ENCODE measurements at regions not wholly inside any gene's neighbourhood (a gene's known extent, or its start where the extent isn't known, plus 50 kb on each side); places are given as distances from the start of the nearest gene placed in this dataset.

- Histone ChIP-seq H4K20me1 (replicated peaks; ENCODE audit: control insufficient read depth, extremely low read depth, insufficient read depth, low read length) (no peaks in the 10 kb centered on the region), H3K4me2 (ENCODE audit: insufficient read depth, low read length) (no peak overlapping the region), H3K79me2 (ENCODE audit: control insufficient read depth, insufficient read depth, low read length) (no peaks in the 10 kb centered on the region), H3K27me3 (ENCODE audit: control insufficient read depth in 2 of 2, insufficient read depth in 2 of 2, low read length in 2 of 2) (peaks cover 0 to 4% of the 10 kb centered on the region in 2 experiments), H3K4me3 (replicated peaks in 1 of 3; ENCODE audit: insufficient read depth in 1 of 3, low read depth in 1 of 3, low read length in 3 of 3) (no peak overlapping the region), H3K27ac (ENCODE audit: insufficient read depth, low read depth, low read length) (no peak overlapping the region), H3K36me3 (ENCODE audit: control insufficient read depth in 2 of 2, extremely low read depth in 1 of 2, insufficient read depth in 2 of 2, low read length in 2 of 2) (no peaks in the 10 kb centered on the region), H3K9me3 (replicated peaks; ENCODE audit: control insufficient read depth, insufficient read depth, low read length) (no peaks in the 10 kb centered on the region), H3K9ac (replicated peaks; ENCODE audit: extremely low read depth, insufficient read depth, low read length) (no peak overlapping the region), H3K4me1 (ENCODE audit: control insufficient read depth, extremely low read depth, insufficient read depth, low read length) (no peaks in the 10 kb centered on the region), H3K9me1 (replicated peaks; ENCODE audit: control insufficient read depth, extremely low read depth, insufficient read depth, low read length) (no peaks in the 10 kb centered on the region), H2AFZ (ENCODE audit: low read depth, low read length) (no peak overlapping the region)
- BruUV-seq (replicated peaks) = no TSS peak
- ChIA-PET CTCF (interaction anchor here (2.2 kb wide), 1 partner anchor 54 kb away, joined by 4 read pairs; no protein-coding TSS in a partner anchor), POLR2A (no interaction called here)
- no peak for TF ChIP-seq CTCF (IDR thresholded peaks at IDR 0.05; ENCODE audit: extremely low read depth in 1 of 2, insufficient read depth in 1 of 2, low read depth in 1 of 2, low read length in 2 of 2)
- no peak for TF ChIP-seq MYC (IDR thresholded peaks at IDR 0.05; ENCODE audit: low read depth, low read length)
- TF ChIP-seq GATA2 (IDR thresholded peaks at IDR 0.05; ENCODE audit: insufficient read depth, insufficient read length, low read depth, low read length) = no peak
- no peak for TF ChIP-seq POLR2A (IDR thresholded peaks at IDR 0.05; ENCODE audit: low read depth, low read length)
- no peak for TF ChIP-seq POLR2AphosphoS5 (IDR thresholded peaks at IDR 0.05; ENCODE audit: insufficient read depth, low read depth, low read length)
- no peak for TF ChIP-seq JUN (IDR thresholded peaks at IDR 0.05; ENCODE audit: borderline replicate concordance, insufficient read depth, insufficient read length, low read depth)
- TF ChIP-seq FOS (IDR thresholded peaks at IDR 0.05; ENCODE audit: borderline replicate concordance, insufficient read depth, low read length) = no peak
- no peak for TF ChIP-seq EZH2 (IDR thresholded peaks at IDR 0.05; ENCODE audit: borderline replicate concordance, low read depth, low read length, severe bottlenecking)
- TF ChIP-seq MAX (IDR thresholded peaks at IDR 0.05; ENCODE audit: insufficient read depth, insufficient read length) = no peak
- dilution Hi-C loops (cut with MboI; ENCODE audit: extremely low pct_ligation_motif_present, low sequenced_read_pairs) = no loop called here
- no peak for FAIRE-seq
- DNase-seq (ENCODE audit: low read depth, low spot score) = no peak
- intact Hi-C loops (cut with micrococcal nuclease) = no loop called here
Observed at GRCh38 chr3:188085584-188086560, 68.1 kb upstream of the LPP start.
